K562 (cell line): ENCODE measurements at regions not wholly inside any gene's neighbourhood (a gene's known extent, or its start where the extent isn't known, plus 50 kb on each side); places are given as distances from the start of the nearest gene placed in this dataset.

Experiments used
- ATAC-seq: fragments of 200-7000 bp; cut with Tn5 transposase; 3 replicates; pipeline ENCODE4 v1.9.1; 2020; ENCODE audit warnings: moderate library complexity
- BruUV-seq: library from RNA; stranded (reverse); fragments of 400-500 nt; replicated peaks from 2 replicates; lab custom pipeline; 2021; lab: Mats Ljungman, UMichigan
- CTCF ChIA-PET: fragments of 300-600 bp; formaldehyde crosslinking; extraction: SDS; loops from one replicate; lab custom pipeline; 2021; ENCODE audit warnings: low intra/inter-chr PET ratio; lab: Yijun Ruan, JAX
- POLR2A ChIA-PET: fragments of 300-600, 350-650 bp; sonication (Branson Sonifier 250); formaldehyde crosslinking; extraction: SDS; loops from one replicate; lab custom pipeline; 2021; ENCODE audit warnings: antibody characterized with exemption, inconsistent platforms; lab: Yijun Ruan, JAX
- DNase-seq, 4 experiments: peaks; one replicate each; pipeline versions ENCODE4 v3.0.0 to v3.0.0-alpha.2; 2011 to 2018; ENCODE audit warnings: low spot score in 3 of 4, mixed read lengths in 3 of 4; ENCODE audit errors: extremely low read depth in 1 of 4
- FAIRE-seq: peaks from 2 replicates; lab custom pipeline; 2011; peaks lifted over from hg19 to GRCh38; lab: Jason Lieb, UNC
- H2AFZ ChIP-seq: 2 replicates; pipeline ENCODE4 v1.6.0; 2011; ENCODE audit warnings: low read depth, low read length, control low read depth, inconsistent platforms
- H3K27ac ChIP-seq: fragments of 200-600 bp; 3 replicates; pipeline ENCODE4 v1.8.0; 2011; ENCODE audit warnings: low read depth, mild to moderate bottlenecking, control low read depth, inconsistent platforms, low read length, moderate library complexity, mixed read lengths; ENCODE audit errors: extremely low read depth
- H3K27me3 ChIP-seq, 2 experiments: fragments of 300-600 bp in 1 of 2; 2 replicates in 1 of 2; 3 replicates in 1 of 2; pipeline versions ENCODE4 v1.6.0 to v1.8.0; 2011; ENCODE audit warnings: inconsistent platforms in 2 of 2, low read length in 2 of 2, mild to moderate bottlenecking in 1 of 2, mixed read lengths in 1 of 2, moderate library complexity in 1 of 2; ENCODE audit not compliant: control insufficient read depth in 2 of 2, insufficient read depth in 2 of 2
- H3K36me3 ChIP-seq: fragments of 300-600 bp; 3 replicates; pipeline ENCODE4 v1.8.0; 2011; ENCODE audit warnings: mild to moderate bottlenecking, low read length, inconsistent platforms; ENCODE audit not compliant: control insufficient read depth, insufficient read depth
- H3K4me1 ChIP-seq, 2 experiments: fragments of 200-600 bp in 1 of 2; replicated peaks in 1 of 2; 2 replicates in 1 of 2; 3 replicates in 1 of 2; pipeline versions ENCODE4 v1.5.1 to v1.8.0; 2011; ENCODE audit warnings: inconsistent platforms in 2 of 2, low read length in 2 of 2, mild to moderate bottlenecking in 1 of 2, mixed read lengths in 1 of 2, moderate library complexity in 1 of 2; ENCODE audit not compliant: control insufficient read depth in 2 of 2, insufficient read depth in 2 of 2
- H3K4me2 ChIP-seq: 2 replicates; pipeline ENCODE4 v1.6.1; 2011; ENCODE audit warnings: low read length, control low read depth, inconsistent platforms, mixed read lengths; ENCODE audit not compliant: insufficient read depth
- H3K4me3 ChIP-seq: fragments of 200-600 bp; sonication (generic), shearing (Covaris generic); 2 replicates; pipeline ENCODE4 v1.5.1; 2016; ENCODE audit warnings: control low read depth, inconsistent platforms
- H3K79me2 ChIP-seq: fragments of 200-600 bp; 3 replicates; pipeline ENCODE4 v1.8.0; 2011; ENCODE audit warnings: low read length, inconsistent platforms; ENCODE audit not compliant: control insufficient read depth, insufficient read depth
- H3K9ac ChIP-seq, 2 experiments: 2 replicates each; pipeline versions ENCODE4 v1.6.0 to v1.6.1; 2011; ENCODE audit warnings: low read depth in 2 of 2, low read length in 2 of 2, control low read depth in 1 of 2, inconsistent platforms in 1 of 2, mild to moderate bottlenecking in 1 of 2, mixed read lengths in 1 of 2; ENCODE audit not compliant: insufficient read depth in 1 of 2
- H3K9me1 ChIP-seq: one replicate; pipeline ENCODE4 v1.6.0; 2011; ENCODE audit warnings: inconsistent platforms, mild to moderate bottlenecking, low read length, moderate library complexity; ENCODE audit not compliant: control insufficient read depth, insufficient read depth
- H3K9me3 ChIP-seq: replicated peaks from 2 replicates; pipeline ENCODE4 v1.5.1; 2011; ENCODE audit warnings: low read depth, low read length, inconsistent platforms; ENCODE audit not compliant: control insufficient read depth, insufficient read depth
- H4K20me1 ChIP-seq: replicated peaks from 2 replicates; pipeline ENCODE4 v1.6.1; 2011; ENCODE audit warnings: low read length, inconsistent platforms, mixed read lengths; ENCODE audit not compliant: control insufficient read depth, insufficient read depth
- CBX1 ChIP-seq: sonication (generic); IDR thresholded peaks from 2 replicates; pipeline ENCODE4 v1.6.1; 2016; ENCODE audit warnings: antibody characterized with exemption, low read depth, mild to moderate bottlenecking
- HNRNPK ChIP-seq: fragments of 200-400 bp; formaldehyde crosslinking; IDR thresholded peaks from one replicate; pipeline ENCODE4 v1.6.1; 2018; ENCODE audit warnings: mild to moderate bottlenecking, low read depth, low read length; ENCODE audit not compliant: poor library complexity, severe bottlenecking
- NCOA6 ChIP-seq: fragments of 450-650 bp; IDR thresholded peaks from 2 replicates; pipeline ENCODE4 v1.6.1; 2017; ENCODE audit warnings: mild to moderate bottlenecking
- NR2C1 ChIP-seq, 2 experiments: fragments of 450-650 bp; IDR thresholded peaks; 2 replicates each; pipeline ENCODE4 v1.6.1; 2017; ENCODE audit warnings: mild to moderate bottlenecking in 2 of 2, antibody characterized with exemption in 1 of 2, inconsistent platforms in 1 of 2, missing compliant biosample characterization in 1 of 2, missing genetic modification characterization in 1 of 2
- NRF1 ChIP-seq, 2 experiments: fragments of 450-650 bp; IDR thresholded peaks in 1 of 2; conservative IDR thresholded peaks in 1 of 2; 2 replicates each; pipeline ENCODE4 v1.6.1; 2014; ENCODE audit warnings: mild to moderate bottlenecking in 2 of 2
- OTX1 ChIP-seq: fragments of 450-650 bp; formaldehyde crosslinking; IDR thresholded peaks from 2 replicates; pipeline ENCODE4 v1.4.0; 2022; ENCODE audit warnings: mild to moderate bottlenecking
- RAD21 ChIP-seq, 2 experiments: fragments of 250-450 bp in 1 of 2; fragments of 450-650 bp in 1 of 2; sonication (Bioruptor Pico) in 1 of 2; formaldehyde crosslinking in 1 of 2; IDR thresholded peaks in 1 of 2; conservative IDR thresholded peaks in 1 of 2; 2 replicates each; pipeline versions ENCODE4 v1.4.0 to v1.8.0; 2020 to 2022; ENCODE audit warnings: mild to moderate bottlenecking in 2 of 2, moderate library complexity in 1 of 2
- SP2 ChIP-seq: IDR thresholded peaks from 2 replicates; pipeline ENCODE4 v1.6.1; 2011; ENCODE audit warnings: mild to moderate bottlenecking, low read depth, low read length, moderate library complexity; ENCODE audit not compliant: poor library complexity, severe bottlenecking; ENCODE audit errors: extremely low read depth
- SPI1 ChIP-seq: IDR thresholded peaks from 2 replicates; pipeline ENCODE4 v1.6.1; 2011; ENCODE audit warnings: low read depth, low read length, control low read depth, borderline replicate concordance
- YY1 ChIP-seq, 3 experiments: IDR thresholded peaks; 2 replicates each; pipeline ENCODE4 v1.6.1; 2011; ENCODE audit warnings: low read length in 2 of 3, mild to moderate bottlenecking in 2 of 3, moderate library complexity in 2 of 3, borderline replicate concordance in 1 of 3, control low read depth in 1 of 3, low read depth in 1 of 3; ENCODE audit not compliant: insufficient read depth in 3 of 3, insufficient replicate concordance in 2 of 3, control insufficient read depth in 1 of 3, insufficient read length in 1 of 3; ENCODE audit errors: extremely low read depth in 1 of 3
- ZFP30 ChIP-seq: fragments of 250-450 bp; sonication (Bioruptor Pico); IDR thresholded peaks from 2 replicates; pipeline ENCODE4 v1.8.0; 2022; ENCODE audit warnings: moderate library complexity, mild to moderate bottlenecking, inconsistent platforms, borderline replicate concordance
- WGBS: fragments of 100-300 bp; shearing (Covaris generic); methylation state at CpG from one replicate; pipeline ENCODE4 v1.1.6; 2016; ENCODE audit warnings: low coverage, mixed read lengths; ENCODE audit not compliant: insufficient coverage; ENCODE audit errors: missing lambda C conversion rate; 5-methylcytosine and 5-hydroxymethylcytosine counted together
- in situ Hi-C: fragments of 300-500 bp; cut with MboI; formaldehyde crosslinking; loops from 4 replicates; pipeline ENCODE4 v1.15.0; 2018; ENCODE audit warnings: inconsistent platforms, mixed read lengths
- intact Hi-C: fragments of 100-400 bp; cut with micrococcal nuclease; formaldehyde crosslinking; loops from 2 replicates; pipeline ENCODE4 v1.14.2; 2022
- TF ChIP-seq, protein P1 (sequence below): fragments of 250-450 bp; sonication (Bioruptor Pico); IDR thresholded peaks from 2 replicates; pipeline ENCODE4 v1.4.0; 2020
- TF ChIP-seq, protein P2 (sequence below): fragments of 450-650 bp; formaldehyde crosslinking; IDR thresholded peaks from 2 replicates; pipeline ENCODE4 v1.4.0; 2020; ENCODE audit warnings: mild to moderate bottlenecking, moderate library complexity
- TF ChIP-seq, protein P3 (sequence below): sonication (generic); formaldehyde crosslinking; IDR thresholded peaks from 2 replicates; pipeline ENCODE4 v1.8.0; 2023; ENCODE audit warnings: missing genetic modification reagents, mild to moderate bottlenecking, borderline replicate concordance

DNA sequence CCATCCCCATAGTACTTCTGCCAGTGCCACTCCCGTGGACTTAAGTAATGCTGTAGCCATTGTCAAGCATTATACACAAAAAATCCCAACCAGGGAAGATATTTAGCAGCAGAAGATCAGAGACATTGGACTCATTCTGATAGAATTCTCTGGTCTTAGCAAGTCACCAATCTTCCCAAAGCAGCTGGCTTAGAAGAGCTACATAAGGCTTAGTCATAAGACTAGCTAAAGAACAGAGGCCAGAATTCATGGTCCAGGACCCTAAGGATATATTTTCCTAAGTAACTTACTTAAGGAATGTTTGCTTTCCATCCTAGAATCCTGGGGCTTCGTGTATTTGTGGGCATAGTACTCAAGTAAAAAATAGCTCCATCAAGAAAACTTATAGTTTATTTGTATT is 100.3 kb upstream of the SLIT2 start:
- Histone ChIP-seq H3K36me3 (no peaks in the 10 kb centered on the region), H3K9ac (no peak overlapping the region), H3K27ac (no peak overlapping the region), H3K4me3 (no peak overlapping the region), H3K4me2 (no peak overlapping the region), H3K27me3 (no peaks in the 10 kb centered on the region), H3K9me3 (no peaks in the 10 kb centered on the region), H3K4me1 (no peaks in the 10 kb centered on the region), H4K20me1 (no peaks in the 10 kb centered on the region), H3K79me2 (no peaks in the 10 kb centered on the region), H3K9me1 (no peaks in the 10 kb centered on the region), H2AFZ (no peak overlapping the region)
- in situ Hi-C loops (no loop called here), intact Hi-C loops (no loop called here)
- ChIA-PET POLR2A (no interaction called here), CTCF (no interaction called here)
- 0% methylated on average over 2 of the region's 2 CpGs for WGBS
- no TSS peak for BruUV-seq
- DNase-seq (no peak), FAIRE-seq (no peak), ATAC-seq (no peak)
- TF ChIP-seq CBX1: no peak
- no peak for TF ChIP-seq NR2C1 (IDR thresholded peaks at IDR 0.05)
- TF ChIP-seq NR2C1 (tag; IDR thresholded peaks at IDR 0.05): no peak
- TF ChIP-seq, protein P1, sequence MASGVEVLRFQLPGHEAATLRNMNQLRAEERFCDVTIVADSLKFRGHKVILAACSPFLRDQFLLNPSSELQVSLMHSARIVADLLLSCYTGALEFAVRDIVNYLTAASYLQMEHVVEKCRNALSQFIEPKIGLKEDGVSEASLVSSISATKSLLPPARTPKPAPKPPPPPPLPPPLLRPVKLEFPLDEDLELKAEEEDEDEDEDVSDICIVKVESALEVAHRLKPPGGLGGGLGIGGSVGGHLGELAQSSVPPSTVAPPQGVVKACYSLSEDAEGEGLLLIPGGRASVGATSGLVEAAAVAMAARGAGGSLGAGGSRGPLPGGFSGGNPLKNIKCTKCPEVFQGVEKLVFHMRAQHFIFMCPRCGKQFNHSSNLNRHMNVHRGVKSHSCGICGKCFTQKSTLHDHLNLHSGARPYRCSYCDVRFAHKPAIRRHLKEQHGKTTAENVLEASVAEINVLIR: no peak
- TF ChIP-seq ZFP30 (CRISPR knock-in tag): no peak
- TF ChIP-seq, protein P2, sequence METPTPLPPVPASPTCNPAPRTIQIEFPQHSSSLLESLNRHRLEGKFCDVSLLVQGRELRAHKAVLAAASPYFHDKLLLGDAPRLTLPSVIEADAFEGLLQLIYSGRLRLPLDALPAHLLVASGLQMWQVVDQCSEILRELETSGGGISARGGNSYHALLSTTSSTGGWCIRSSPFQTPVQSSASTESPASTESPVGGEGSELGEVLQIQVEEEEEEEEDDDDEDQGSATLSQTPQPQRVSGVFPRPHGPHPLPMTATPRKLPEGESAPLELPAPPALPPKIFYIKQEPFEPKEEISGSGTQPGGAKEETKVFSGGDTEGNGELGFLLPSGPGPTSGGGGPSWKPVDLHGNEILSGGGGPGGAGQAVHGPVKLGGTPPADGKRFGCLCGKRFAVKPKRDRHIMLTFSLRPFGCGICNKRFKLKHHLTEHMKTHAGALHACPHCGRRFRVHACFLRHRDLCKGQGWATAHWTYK (CRISPR knock-in tag): no peak
- no peak for TF ChIP-seq NCOA6
- TF ChIP-seq, protein P3, sequence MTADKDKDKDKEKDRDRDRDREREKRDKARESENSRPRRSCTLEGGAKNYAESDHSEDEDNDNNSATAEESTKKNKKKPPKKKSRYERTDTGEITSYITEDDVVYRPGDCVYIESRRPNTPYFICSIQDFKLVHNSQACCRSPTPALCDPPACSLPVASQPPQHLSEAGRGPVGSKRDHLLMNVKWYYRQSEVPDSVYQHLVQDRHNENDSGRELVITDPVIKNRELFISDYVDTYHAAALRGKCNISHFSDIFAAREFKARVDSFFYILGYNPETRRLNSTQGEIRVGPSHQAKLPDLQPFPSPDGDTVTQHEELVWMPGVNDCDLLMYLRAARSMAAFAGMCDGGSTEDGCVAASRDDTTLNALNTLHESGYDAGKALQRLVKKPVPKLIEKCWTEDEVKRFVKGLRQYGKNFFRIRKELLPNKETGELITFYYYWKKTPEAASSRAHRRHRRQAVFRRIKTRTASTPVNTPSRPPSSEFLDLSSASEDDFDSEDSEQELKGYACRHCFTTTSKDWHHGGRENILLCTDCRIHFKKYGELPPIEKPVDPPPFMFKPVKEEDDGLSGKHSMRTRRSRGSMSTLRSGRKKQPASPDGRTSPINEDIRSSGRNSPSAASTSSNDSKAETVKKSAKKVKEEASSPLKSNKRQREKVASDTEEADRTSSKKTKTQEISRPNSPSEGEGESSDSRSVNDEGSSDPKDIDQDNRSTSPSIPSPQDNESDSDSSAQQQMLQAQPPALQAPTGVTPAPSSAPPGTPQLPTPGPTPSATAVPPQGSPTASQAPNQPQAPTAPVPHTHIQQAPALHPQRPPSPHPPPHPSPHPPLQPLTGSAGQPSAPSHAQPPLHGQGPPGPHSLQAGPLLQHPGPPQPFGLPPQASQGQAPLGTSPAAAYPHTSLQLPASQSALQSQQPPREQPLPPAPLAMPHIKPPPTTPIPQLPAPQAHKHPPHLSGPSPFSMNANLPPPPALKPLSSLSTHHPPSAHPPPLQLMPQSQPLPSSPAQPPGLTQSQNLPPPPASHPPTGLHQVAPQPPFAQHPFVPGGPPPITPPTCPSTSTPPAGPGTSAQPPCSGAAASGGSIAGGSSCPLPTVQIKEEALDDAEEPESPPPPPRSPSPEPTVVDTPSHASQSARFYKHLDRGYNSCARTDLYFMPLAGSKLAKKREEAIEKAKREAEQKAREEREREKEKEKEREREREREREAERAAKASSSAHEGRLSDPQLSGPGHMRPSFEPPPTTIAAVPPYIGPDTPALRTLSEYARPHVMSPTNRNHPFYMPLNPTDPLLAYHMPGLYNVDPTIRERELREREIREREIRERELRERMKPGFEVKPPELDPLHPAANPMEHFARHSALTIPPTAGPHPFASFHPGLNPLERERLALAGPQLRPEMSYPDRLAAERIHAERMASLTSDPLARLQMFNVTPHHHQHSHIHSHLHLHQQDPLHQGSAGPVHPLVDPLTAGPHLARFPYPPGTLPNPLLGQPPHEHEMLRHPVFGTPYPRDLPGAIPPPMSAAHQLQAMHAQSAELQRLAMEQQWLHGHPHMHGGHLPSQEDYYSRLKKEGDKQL: no peak
- no peak for TF ChIP-seq HNRNPK
- no peak for TF ChIP-seq SPI1
- no peak for TF ChIP-seq YY1 (IDR thresholded peaks at IDR 0.05; ENCODE audit: borderline replicate concordance in 1 of 3, control insufficient read depth in 1 of 3, extremely low read depth in 1 of 3, insufficient read depth in 3 of 3, insufficient read length in 1 of 3, insufficient replicate concordance in 2 of 3, low read depth in 1 of 3, low read length in 2 of 3)
- TF ChIP-seq OTX1 (CRISPR knock-in tag): no peak
- TF ChIP-seq NRF1 (conservative IDR thresholded peaks at IDR 0.05 in 1 of 2, IDR thresholded peaks at IDR 0.05 in 1 of 2): no peak
- TF ChIP-seq RAD21 (CRISPR knock-in tag; conservative IDR thresholded peaks at IDR 0.05 in 1 of 2, IDR thresholded peaks at IDR 0.05 in 1 of 2): no peak
- TF ChIP-seq SP2: no peak
